Transverse colon (tissue), 4 donors: ENCODE measurements at regions not wholly inside any gene's neighbourhood (a gene's known extent, or its start where the extent isn't known, plus 50 kb on each side); places are given as distances from the start of the nearest gene placed in this dataset.

Experiments
- CTCF ChIP-seq, 5 experiments: fragments of 200-600 bp in 3 of 5; fragments of 450-650 bp in 2 of 5; sonication (generic) in 3 of 5; IDR thresholded peaks; 1 replicate in 2 of 5; 2 replicates in 3 of 5; pipeline ENCODE4 v1.5.1; 2016 to 2017; ENCODE audit warnings: antibody characterized with exemption in 5 of 5, inconsistent platforms in 3 of 5, mild to moderate bottlenecking in 2 of 5, moderate library complexity in 1 of 5
- POLR2AphosphoS5 ChIP-seq, 3 donors: sonication (generic); formaldehyde crosslinking; IDR thresholded peaks; one replicate each; pipeline ENCODE4 v1.6.1; 2016; ENCODE audit warnings: antibody characterized with exemption in 3 of 3

GRCh38 chr7:54921116-54921515, 97.7 kb upstream of the EGFR start:
- TF ChIP-seq CTCF (IDR thresholded peaks at IDR 0.05) (no peak), POLR2AphosphoS5 (IDR thresholded peaks at IDR 0.05) (no peak)
